Breast epithelium (tissue), 3 donors: ENCODE measurements at regions not wholly inside any gene's neighbourhood (a gene's known extent, or its start where the extent isn't known, plus 50 kb on each side); places are given as distances from the start of the nearest gene placed in this dataset.
"Not testable (repeated sequence)": the region's sequence is repeated elsewhere in the genome, so short reads cannot be mapped to it uniquely, and the experiment has no call there.

Experiments used
- POLR2A ChIP-seq: fragments of 450-650 bp; IDR thresholded peaks from one replicate; pipeline ENCODE4 v1.6.1; 2016; ENCODE audit warnings: antibody characterized with exemption, mild to moderate bottlenecking, moderate library complexity
- POLR2AphosphoS5 ChIP-seq, 3 donors: sonication (generic); formaldehyde crosslinking; IDR thresholded peaks; one replicate each; pipeline ENCODE4 v1.6.1; 2017; ENCODE audit warnings: antibody characterized with exemption in 3 of 3
- TF ChIP-seq, protein P1 (sequence below), 3 donors: fragments of 450-650 bp; IDR thresholded peaks; one replicate each; pipeline ENCODE4 v1.5.1; 2016 to 2017; ENCODE audit warnings: antibody characterized with exemption in 3 of 3, mild to moderate bottlenecking in 3 of 3, moderate library complexity in 3 of 3

DNA sequence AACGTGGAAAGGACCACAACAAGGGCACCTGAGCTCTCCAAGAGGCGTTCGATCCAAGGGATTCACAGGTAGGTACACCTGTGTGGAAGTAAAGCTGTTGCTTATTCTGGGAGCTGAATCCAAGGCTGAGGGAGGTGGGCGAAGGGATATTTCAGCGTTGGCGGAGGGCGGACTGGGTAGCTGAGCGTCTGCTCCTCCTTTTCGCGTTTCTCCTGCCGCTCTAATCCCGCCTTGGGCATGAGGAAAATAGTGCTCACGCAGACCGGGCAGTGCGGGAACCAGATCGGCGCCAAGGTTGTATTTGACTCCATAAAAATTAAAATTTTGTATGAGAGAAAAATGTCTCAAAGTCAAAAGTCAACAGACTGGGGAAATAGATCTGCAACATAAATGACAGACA, 3966.2 kb upstream of the OR11H1 start:
- TF ChIP-seq POLR2AphosphoS5 (IDR thresholded peaks at IDR 0.05); POLR2A: not testable (repeated sequence)
- TF ChIP-seq, protein P1, sequence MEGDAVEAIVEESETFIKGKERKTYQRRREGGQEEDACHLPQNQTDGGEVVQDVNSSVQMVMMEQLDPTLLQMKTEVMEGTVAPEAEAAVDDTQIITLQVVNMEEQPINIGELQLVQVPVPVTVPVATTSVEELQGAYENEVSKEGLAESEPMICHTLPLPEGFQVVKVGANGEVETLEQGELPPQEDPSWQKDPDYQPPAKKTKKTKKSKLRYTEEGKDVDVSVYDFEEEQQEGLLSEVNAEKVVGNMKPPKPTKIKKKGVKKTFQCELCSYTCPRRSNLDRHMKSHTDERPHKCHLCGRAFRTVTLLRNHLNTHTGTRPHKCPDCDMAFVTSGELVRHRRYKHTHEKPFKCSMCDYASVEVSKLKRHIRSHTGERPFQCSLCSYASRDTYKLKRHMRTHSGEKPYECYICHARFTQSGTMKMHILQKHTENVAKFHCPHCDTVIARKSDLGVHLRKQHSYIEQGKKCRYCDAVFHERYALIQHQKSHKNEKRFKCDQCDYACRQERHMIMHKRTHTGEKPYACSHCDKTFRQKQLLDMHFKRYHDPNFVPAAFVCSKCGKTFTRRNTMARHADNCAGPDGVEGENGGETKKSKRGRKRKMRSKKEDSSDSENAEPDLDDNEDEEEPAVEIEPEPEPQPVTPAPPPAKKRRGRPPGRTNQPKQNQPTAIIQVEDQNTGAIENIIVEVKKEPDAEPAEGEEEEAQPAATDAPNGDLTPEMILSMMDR (IDR thresholded peaks at IDR 0.05) = not testable (repeated sequence)
